ENCODE measurements at regions not wholly inside any gene's neighbourhood (a gene's known extent, or its start where the extent isn't known, plus 50 kb on each side); places are given as distances from the start of the nearest gene placed in this dataset.

DNA sequence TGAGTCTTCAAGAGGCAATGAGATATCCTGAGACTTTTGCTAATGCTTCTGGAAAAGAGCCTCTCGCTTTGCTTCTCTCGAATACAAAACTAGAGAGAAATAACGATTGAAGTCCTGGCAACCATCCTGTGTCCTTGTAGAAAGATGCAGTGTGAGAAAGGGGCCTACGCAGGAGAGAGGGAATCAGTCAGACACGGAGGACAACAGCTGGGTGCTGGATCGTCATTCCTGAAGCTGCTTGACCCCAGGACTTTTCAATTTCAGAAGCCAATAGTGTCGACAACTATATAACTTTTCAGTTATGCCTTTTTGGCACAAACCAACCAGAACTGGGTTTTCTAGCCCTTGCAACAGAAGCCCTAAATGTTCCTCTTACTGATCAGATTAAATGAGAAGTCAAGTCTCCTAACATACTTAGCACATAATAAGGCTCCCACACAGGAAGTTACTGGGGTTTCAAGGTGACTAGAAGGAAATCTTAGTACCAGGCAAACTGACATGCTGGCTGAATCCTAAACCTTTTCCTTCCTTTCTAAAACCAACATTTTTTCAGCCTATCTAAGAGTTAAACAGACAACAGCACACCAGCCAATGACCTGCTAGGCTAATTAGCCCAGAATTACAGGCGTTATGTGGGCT lies 755.6 kb downstream of the MED13L start:
- no peak overlapping the region for H3K4me2 ChIP-seq
- TF ChIP-seq TAF1 (IDR thresholded peaks at IDR 0.05; ENCODE audit: borderline replicate concordance, low read depth, low read length) = no peak
- no peak for TF ChIP-seq MEF2A (IDR thresholded peaks at IDR 0.05; ENCODE audit: borderline replicate concordance, low read depth)
- TF ChIP-seq, protein P1, sequence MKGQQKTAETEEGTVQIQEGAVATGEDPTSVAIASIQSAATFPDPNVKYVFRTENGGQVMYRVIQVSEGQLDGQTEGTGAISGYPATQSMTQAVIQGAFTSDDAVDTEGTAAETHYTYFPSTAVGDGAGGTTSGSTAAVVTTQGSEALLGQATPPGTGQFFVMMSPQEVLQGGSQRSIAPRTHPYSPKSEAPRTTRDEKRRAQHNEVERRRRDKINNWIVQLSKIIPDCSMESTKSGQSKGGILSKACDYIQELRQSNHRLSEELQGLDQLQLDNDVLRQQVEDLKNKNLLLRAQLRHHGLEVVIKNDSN (IDR thresholded peaks at IDR 0.05; ENCODE audit: borderline replicate concordance, low read depth) = no peak
- no peak for TF ChIP-seq SMC3 (IDR thresholded peaks at IDR 0.05; ENCODE audit: low read depth, low read length)
- no peak for TF ChIP-seq YY1 (IDR thresholded peaks at IDR 0.05; ENCODE audit: low read depth)
- TF ChIP-seq, protein P2, sequence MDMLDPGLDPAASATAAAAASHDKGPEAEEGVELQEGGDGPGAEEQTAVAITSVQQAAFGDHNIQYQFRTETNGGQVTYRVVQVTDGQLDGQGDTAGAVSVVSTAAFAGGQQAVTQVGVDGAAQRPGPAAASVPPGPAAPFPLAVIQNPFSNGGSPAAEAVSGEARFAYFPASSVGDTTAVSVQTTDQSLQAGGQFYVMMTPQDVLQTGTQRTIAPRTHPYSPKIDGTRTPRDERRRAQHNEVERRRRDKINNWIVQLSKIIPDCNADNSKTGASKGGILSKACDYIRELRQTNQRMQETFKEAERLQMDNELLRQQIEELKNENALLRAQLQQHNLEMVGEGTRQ (IDR thresholded peaks at IDR 0.05; ENCODE audit: borderline replicate concordance, low read depth, low read length) = no peak
- no peak for TF ChIP-seq FOXM1 (IDR thresholded peaks at IDR 0.05; ENCODE audit: low read depth)
- TF ChIP-seq, protein P3, sequence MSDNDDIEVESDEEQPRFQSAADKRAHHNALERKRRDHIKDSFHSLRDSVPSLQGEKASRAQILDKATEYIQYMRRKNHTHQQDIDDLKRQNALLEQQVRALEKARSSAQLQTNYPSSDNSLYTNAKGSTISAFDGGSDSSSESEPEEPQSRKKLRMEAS (IDR thresholded peaks at IDR 0.05; ENCODE audit: low read depth) = no peak
- no peak for TF ChIP-seq RFX5 (IDR thresholded peaks at IDR 0.05; ENCODE audit: low read length)
- TF ChIP-seq TCF12 (IDR thresholded peaks at IDR 0.05) = no peak
- no peak for TF ChIP-seq NFIC (IDR thresholded peaks at IDR 0.05; ENCODE audit: borderline replicate concordance)
- TF ChIP-seq EZH2phosphoT487 (IDR thresholded peaks at IDR 0.05; ENCODE audit: borderline replicate concordance, low read depth) = no peak
- TF ChIP-seq CHD2 (IDR thresholded peaks at IDR 0.05; ENCODE audit: low read length, partially characterized antibody) = no peak
- H2AFZ ChIP-seq (ENCODE audit: low read depth) = no peak overlapping the region
- no peaks in the 10 kb centered on the region for H3K79me2 ChIP-seq (ENCODE audit: insufficient read depth)
- no peak for DNase-seq
- no peaks in the 10 kb centered on the region for H3K9me2 ChIP-seq
- H3K9ac ChIP-seq = no peak overlapping the region
- no peak overlapping the region for H3K27ac ChIP-seq (ENCODE audit: low read depth in 2 of 2, low read length in 1 of 2)
- H3K4me3 ChIP-seq (ENCODE audit: low read depth in 2 of 2, low read length in 1 of 2) = no peak overlapping the region
- WGBS (ENCODE audit: low lambda C conversion rate) = 51% methylated on average over 8 of the region's 8 CpGs
- H3K36me3 ChIP-seq (replicated peaks in 1 of 2; ENCODE audit: control insufficient read depth in 1 of 2, insufficient read depth in 2 of 2, low read length in 1 of 2) = no peaks in the 10 kb centered on the region
- H4K20me1 ChIP-seq (ENCODE audit: insufficient read depth) = no peaks in the 10 kb centered on the region
- ChIA-PET CTCF (interaction anchor here (1.5 kb wide), 1 partner anchor 231 kb away, joined by 5 read pairs; no protein-coding TSS in a partner anchor), POLR2A (no interaction called here)
- H3F3A ChIP-seq (replicated peaks; ENCODE audit: insufficient read depth) = no peaks in the 10 kb centered on the region
- H3K4me1 ChIP-seq (ENCODE audit: control insufficient read depth in 1 of 2, insufficient read depth in 2 of 2, low read depth in 1 of 2, low read length in 1 of 2) = peaks cover 0 to 4% of the 10 kb centered on the region in 2 experiments; a peak in 1 of 4 replicates
- H3K27me3 ChIP-seq (ENCODE audit: insufficient read depth) = no peaks in the 10 kb centered on the region
- H3K9me3 ChIP-seq = no peaks in the 10 kb centered on the region

DNA sequence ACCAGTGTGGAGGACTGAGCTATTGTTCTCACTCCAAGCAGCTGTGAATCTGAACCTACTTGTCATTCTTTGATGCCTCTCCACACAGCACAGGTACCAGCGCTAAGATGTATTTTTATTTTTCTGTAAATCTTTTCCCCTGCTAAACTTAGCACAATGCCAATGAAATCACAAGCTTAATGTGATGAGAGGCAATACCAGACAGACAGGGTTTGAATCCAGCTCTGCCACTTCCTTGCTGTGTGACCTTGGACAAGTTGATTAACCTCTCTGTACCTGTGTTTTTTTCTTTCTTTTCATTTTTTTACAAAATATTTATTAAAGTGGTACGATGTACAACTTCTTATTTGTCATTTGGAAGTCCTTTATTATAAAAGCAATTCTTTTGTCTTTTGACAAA lies 757.6 kb downstream of the MED13L start:
- H3K9me3 ChIP-seq = no peaks in the 10 kb centered on the region
- no peaks in the 10 kb centered on the region for H3K36me3 ChIP-seq (replicated peaks in 1 of 2; ENCODE audit: control insufficient read depth in 1 of 2, insufficient read depth in 2 of 2, low read length in 1 of 2)
- H3K4me3 ChIP-seq (ENCODE audit: low read depth in 2 of 2, low read length in 1 of 2) = no peak overlapping the region
- no peak overlapping the region for H2AFZ ChIP-seq (ENCODE audit: low read depth)
- TF ChIP-seq, protein P4, sequence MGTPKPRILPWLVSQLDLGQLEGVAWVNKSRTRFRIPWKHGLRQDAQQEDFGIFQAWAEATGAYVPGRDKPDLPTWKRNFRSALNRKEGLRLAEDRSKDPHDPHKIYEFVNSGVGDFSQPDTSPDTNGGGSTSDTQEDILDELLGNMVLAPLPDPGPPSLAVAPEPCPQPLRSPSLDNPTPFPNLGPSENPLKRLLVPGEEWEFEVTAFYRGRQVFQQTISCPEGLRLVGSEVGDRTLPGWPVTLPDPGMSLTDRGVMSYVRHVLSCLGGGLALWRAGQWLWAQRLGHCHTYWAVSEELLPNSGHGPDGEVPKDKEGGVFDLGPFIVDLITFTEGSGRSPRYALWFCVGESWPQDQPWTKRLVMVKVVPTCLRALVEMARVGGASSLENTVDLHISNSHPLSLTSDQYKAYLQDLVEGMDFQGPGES (IDR thresholded peaks at IDR 0.05; ENCODE audit: low read depth, low read length) = no peak
- no peak for TF ChIP-seq CHD2 (IDR thresholded peaks at IDR 0.05; ENCODE audit: low read length, partially characterized antibody)
- TF ChIP-seq RXRA (IDR thresholded peaks at IDR 0.05; ENCODE audit: borderline replicate concordance, low read depth) = no peak
- TF ChIP-seq, protein P2 (IDR thresholded peaks at IDR 0.05; ENCODE audit: borderline replicate concordance, low read depth, low read length) = no peak
- no peaks in the 10 kb centered on the region for H3F3A ChIP-seq (replicated peaks; ENCODE audit: insufficient read depth)
- peaks cover 0 to 4% of the 10 kb centered on the region in 2 experiments; a peak in 1 of 4 replicates for H3K4me1 ChIP-seq (ENCODE audit: control insufficient read depth in 1 of 2, insufficient read depth in 2 of 2, low read depth in 1 of 2, low read length in 1 of 2)
- no peak for DNase-seq
- WGBS (ENCODE audit: low lambda C conversion rate) = 49% methylated on average over 2 of the region's 2 CpGs
- H3K27ac ChIP-seq (ENCODE audit: low read depth in 2 of 2, low read length in 1 of 2) = no peak overlapping the region
- no peaks in the 10 kb centered on the region for H3K79me2 ChIP-seq (ENCODE audit: insufficient read depth)
- no peaks in the 10 kb centered on the region for H3K27me3 ChIP-seq (ENCODE audit: insufficient read depth)
- no peaks in the 10 kb centered on the region for H3K9me2 ChIP-seq
- ChIA-PET POLR2A (no interaction called here), CTCF (interaction anchor here (0.6 to 1.1 kb wide), 2 partner anchors 16 to 857 kb away, joined by 3 read pairs; no protein-coding TSS in a partner anchor)
- H4K20me1 ChIP-seq (ENCODE audit: insufficient read depth) = no peaks in the 10 kb centered on the region
- H3K4me2 ChIP-seq = no peak overlapping the region
- no peak overlapping the region for H3K9ac ChIP-seq

Data from SK-N-SH (cell line).